Nucleus accumbens (tissue), 56 donors: ENCODE measurements at regions not wholly inside any gene's neighbourhood (a gene's known extent, or its start where the extent isn't known, plus 50 kb on each side); places are given as distances from the start of the nearest gene placed in this dataset.

Experiments used
- DNase-seq, 56 donors: peaks; one replicate each; lab custom pipeline; 2025; lab: John Stamatoyannopoulos, UW

DNA sequence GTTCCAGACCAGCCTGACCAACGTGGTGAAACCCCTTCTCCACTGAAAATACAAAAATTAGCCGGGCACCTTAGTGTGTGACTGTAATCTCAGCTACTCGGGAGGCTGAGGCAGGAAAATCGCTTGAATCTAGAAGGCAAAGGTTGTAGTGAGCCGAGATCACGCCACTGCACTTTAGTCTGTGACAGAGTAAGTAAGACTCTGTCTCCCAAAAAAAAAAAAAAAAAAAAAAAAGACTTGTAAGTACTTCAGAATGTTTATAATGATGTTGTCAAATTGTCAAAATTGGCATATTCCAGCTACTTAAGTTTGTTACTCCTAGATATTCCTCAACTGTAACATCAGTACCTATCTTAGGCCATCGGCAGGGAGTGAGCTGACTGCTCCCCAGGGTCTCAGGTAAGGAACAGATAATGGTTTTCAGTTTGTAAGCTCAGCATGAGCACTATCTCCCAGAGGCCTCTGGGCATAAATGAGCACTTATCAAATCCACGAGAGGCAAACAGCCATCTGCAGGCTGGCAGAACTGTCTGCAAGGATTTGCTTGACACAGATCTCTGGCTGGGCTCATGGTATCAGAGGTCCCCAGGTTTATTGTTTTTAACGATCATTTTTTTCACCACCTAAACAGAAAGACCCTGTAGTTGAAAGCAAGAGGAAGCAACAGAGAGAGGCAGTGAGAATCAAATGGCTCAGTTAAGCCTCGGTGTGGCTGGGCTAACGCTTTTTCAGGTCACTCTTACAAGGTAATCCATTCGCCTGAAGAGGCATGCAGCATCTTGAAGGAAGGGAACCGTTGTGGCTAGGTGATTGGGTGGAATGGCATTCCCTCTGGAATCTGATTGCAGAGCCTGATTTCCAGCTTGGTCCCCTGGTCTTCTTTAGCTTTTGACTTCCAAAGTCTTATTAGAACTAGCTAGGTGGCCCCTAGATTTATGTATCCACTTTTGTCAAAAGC is 115.9 kb downstream of the LY86 start:
- DNase-seq, result no peak

DNA sequence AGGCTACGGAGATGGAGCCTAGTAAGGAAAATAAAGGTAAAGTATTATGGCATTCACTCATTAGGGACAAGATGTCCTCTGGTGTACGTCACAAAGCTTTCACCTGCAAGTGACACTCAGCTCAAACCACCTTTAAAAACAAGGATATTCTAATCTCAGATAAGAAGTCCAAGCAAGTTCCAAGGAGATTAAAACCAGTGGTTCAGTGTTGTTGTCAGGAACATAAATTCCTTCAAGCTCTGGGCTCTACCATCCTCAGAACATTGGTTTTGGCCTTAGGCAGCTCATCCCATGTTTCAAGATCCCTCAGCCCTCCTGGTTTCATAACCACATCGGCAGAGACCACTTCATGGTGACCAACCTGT is 116.5 kb downstream of the LY86 start:
- no peak for DNase-seq

DNA sequence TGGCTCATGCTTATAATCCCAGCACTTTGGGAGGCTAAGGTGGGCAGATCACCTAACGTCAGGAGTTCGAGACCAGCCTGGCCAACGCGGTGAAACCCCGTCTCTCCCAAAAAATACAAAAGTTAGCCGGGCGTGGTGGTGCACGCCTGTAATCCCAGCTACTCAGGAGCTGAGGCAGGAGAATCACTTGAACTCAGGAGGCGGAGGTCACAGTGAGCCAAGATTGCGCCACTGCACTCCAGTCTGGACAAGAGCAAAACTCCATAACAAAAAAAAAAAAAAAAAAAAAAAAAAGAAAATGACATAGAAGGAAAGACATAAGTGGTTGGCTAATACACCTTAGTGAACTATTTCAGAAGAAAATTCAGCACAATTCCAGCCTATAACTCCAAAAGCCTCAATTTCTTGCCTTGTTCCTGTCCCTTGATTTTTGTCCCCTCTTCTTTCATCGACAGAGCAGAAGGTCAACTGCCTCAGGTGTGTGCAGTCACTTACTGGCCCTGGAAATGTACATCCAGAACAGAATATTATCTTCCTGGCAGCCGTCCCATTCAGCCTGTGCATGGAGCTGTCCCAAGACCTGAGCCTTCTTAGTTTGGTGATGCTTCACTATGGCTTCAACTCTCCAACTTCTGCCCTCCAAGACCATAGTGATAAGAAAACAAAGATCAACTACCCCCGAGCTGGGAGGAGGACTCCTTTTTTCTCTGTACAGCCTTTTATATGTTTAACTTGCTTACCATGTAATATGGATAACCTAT is 117.6 kb downstream of the LY86 start:
- DNase-seq, result no peak

DNA sequence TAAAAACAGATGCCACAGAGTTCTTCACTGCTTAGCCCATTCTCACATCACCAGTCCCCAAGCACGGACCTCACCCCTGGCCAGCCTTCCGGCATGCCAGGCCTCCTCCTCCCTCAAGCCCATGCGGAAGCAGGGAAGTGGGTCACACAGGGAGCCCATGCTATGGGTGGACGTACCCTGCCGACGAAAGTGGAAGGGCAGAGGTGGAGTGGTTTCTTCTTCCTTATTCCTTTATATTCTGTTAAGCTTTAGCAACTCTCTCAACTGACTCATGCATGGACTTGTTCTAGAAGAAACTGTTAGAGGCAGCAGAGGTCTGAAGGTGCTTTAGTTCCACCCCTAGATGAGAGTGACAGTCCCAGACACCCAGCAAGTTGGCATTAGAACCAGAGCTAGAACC is 118.6 kb downstream of the LY86 start:
- peak in 14 of 56 donors; percentile 5 to 47 (median 16) for DNase-seq

DNA sequence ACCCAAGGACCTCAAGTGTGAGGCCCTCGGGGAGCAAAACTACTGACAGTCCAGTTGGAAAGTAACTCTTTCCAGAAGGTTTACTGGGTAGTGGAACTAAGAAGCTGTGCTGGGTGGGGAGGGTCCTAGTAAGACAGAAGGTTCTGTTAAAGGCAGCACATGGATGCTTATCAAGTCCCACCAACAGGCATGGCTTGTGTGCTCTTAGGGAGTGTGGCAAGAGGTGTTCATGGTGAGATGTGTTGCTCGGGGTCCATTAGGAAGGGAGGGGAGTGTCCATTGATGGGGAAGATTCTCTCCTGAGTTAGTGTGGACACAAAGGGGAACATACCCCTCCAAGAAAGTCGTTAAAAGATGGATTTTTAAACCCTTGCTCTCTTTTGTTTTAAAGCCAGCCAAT is 120.6 kb downstream of the LY86 start:
- DNase-seq, result no peak

DNA sequence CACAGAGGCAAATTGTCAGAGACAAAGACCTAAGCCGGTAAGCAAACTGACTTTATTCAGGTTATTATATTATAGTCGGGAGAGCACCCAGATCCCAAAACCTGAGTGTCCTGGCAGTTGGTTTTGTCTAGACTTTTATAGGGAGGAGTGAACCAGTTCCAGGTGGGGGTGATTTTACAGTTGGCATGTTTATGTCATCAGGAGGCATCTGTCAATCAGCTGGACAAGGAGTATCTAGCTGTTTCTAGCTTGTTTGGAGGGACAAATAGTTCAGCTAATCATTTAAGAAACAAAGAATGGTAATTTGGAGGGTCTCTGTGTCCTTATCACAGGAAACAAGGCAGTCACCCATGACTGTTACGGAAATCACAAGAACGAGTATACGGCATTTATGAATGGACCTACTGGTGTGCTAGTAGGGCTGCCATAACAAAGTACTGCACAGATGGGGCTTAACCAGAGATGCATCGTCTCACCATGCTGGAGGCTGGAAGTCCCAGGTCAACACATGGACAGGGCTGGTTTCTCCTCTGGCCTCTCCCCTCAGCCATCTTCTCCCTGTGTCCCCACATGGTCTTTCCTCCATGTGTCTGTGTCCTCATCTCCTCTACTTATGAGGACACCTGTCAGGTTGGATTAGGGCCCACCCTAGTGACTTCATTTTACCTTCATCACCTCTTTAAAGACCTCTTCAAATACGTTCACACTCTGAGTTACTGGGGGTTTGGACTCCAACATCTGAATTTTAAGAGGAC is 122.7 kb downstream of the LY86 start:
- no peak for DNase-seq

DNA sequence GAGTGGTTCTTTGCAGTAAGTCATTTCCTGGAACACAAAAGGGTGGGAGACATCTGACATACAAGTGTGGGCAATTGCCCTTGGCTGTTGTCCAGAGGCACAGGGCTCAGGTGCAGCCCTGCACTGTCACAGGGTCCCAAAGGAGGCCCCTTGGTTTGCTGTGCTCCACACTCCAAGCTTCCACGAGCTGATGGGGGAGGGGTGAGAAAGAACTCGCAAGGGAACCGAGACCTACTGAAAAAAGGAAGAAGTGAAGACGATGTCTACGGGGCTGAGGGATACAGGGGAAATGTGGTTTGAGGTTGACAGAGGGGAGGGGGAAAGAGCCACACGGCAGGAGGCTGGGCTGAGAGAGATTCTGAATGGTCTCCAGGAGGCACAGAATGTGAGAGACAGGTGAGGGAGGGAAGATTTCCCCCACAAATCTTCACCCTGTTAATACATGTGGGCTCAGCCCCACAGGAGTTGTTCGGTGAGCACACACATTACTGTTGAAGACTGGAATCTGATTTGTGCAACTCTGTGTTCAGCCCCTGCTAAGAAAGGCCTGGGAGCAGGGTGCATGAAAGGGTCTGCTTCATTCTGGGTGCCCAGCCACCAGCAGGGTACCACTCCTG is 123.4 kb downstream of the LY86 start:
- peak in 8 of 56 donors; percentile 5 to 39 (median 16) for DNase-seq

DNA sequence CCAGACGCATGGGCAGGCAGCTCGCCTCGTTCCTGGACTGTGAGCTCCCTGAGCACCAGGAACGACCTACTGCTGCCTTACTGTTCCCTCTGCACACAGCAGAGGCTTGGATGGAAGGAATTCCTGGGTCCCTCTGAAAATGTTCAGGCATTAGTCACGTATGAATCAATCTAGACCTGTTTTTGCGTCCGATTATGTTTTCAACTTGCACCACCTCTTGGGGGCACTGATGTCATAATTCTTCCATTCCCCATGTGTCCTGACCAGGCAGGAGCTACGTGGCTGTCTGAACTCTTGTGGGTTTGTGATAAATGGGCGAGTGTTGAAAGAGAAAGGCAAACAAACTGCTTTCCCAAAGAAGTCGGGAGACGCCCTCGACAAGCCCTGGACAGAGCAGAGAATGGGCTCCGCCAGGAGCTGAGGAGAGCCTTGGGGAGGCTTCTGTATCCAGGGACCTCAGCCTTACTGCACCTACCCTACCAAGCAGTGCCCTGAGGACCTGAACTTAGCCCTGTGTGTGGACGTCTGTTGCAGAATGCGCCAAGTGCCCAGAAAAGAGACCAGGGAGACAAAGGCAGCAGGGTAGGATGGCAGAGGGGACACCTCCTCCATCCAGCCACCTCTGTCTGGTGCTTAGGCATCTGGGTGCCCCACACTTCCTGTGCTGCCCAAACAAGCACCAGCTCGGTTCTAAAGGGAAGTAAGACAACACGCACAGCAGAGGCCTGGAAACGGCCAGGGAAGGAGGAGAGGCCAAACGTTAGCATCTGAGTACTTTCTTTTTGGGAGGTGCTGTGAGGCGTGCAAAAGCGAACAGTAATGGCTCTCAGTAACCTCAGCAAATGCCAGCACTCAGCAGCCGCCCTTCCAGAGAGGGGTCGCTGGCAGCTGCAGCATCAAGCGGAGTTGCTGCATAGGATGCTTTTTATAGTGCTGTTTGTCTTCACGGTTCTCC is 124.2 kb downstream of the LY86 start:
- peak in 10 of 56 donors; percentile 1 to 27 (median 14) for DNase-seq

DNA sequence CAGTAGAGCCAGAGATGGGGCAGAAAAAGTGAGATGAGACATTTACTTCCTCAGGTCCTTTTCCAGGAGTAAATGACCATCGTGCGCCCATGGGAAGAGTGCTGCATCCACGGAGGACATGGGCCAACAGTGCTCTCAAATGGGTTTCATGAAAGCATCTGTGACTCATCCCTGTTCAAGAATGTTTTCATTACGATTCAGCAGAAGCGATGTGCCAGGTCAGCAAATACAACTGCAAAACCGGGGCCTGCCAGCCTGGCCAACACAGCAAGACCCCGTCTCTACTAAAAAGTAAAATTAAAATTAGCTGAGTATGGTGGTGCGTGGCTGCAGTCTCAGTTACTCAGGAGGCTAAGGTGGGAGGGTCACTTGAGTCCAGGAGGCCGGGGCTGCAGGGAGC is 125.1 kb downstream of the LY86 start:
- DNase-seq, result no peak

DNA sequence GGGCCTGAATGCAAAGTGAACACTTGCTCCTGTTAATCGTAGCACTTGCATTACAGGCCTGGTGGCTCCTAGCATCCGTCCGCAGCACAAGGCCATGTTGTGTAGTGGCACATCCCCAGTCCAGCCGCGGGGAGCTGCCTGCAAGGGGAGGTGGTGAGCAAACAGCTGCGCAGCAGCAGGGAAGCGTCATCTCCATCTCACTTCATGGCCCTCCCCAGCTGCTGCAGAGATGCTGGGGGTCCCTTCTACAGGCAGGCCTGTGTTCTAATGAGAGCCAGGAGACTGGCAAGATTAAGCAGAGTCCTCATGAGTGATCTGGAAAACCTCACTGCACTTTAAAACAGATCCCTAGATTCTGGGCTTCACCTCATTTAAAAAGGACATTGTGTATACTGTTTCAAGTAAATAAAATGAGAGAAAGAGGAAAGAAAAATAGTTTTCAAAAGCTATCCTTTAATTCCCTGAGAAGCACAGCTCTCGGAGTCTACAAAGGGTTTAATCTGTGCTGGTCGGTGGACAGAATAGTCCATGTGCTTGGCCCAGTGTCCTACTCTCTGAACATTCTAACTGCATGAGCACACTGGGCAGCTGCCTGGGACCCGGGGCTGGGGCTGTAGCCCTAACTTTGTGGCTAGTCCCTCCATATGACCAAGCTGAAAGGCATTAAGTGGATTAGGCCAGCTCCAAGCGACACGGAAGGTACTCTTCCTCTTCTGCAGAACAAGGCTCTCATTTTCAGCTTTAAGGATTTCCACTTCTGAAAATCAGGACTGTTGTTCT is 125.8 kb downstream of the LY86 start:
- no peak for DNase-seq

DNA sequence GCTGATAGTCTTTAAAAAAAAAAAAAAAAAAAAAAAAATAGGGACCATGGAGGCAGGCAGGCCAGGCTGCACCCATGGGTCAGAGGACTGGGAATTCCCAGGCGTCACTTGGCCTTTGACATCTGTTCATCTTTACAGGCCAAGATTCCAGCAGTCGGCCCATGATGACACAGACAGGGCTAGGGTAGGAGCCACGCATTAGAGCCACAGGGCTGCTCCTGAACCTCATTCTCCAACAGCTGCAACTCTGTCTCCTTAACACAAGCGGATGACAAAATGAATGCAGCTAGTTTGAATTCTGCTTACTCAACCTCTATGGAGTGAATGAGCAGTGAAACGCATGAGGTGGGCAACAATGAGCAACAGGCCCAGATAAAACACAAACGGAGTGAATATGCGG is 126.4 kb downstream of the LY86 start:
- no peak for DNase-seq

DNA sequence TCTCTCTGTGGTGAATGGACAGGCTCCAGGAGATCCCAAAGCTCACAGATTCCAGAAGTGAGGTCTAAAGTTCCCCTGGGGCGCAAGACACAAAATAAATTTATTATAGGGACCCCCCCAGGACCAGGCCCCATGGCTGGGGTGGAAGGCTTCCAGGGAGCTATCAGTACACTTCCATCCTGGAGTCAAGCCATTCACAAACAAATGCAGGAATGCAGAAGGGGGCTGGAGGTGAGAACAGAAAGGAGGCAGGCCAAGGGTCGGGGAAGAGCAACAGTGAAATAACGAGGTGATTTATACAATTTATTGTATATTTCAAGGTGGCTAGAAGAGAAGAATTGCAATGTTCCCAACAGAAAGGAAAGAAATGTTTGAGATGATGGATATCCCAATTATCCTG is 126.9 kb downstream of the LY86 start:
- no peak for DNase-seq

DNA sequence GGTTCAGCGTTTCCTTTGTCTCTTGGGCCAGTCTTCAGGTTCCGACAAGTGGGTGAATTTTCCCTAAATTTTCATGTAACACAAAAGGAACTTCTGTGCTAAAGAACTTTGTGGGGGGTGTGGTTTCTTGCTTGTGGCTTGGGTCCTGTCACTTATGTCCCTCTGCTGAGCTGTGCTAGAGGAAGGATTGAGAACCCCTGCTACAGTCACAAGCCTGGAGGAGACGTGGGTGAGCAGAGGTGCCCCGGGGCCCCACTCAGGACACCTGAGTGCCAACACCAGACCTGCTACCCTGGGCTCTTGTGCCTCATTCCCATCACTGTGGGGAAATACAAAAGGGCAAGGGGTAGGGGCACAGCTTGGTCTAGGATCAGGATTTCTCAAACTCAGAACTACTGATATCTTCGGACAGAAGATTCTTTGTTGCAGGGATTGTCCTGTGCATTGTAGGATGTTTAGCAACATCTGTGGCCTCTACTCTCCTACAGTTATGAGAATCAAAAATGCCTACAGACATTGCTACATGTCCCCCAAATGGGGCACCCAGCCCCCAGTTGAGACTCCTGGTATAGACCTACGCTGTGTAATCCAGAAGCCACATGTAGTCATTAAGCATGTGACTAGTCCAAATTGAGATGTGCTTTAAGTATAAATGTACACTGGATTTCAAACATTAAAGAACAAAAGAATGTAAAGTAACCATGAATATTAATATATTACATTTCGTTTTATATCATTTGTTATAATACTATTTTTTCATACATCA is 128.7 kb downstream of the LY86 start:
- no peak for DNase-seq

DNA sequence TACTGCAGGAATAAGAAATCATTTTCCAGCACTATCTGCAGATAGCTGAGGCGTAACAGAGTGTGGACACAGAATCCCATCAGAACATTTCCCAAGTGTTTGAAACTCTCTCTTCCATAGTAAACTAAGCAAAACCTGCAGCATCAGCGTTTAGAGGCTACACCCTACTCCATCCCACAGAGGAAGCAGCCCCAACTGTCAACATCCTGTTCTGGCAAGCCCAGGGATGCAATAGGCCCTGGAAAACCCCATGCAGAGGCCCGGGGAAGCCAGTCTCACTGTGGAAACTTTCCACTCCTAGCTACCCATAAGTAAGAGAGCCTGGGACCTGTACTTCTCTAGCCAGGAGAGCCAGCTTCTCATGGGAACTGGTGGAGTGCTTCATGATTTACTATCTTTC is 129.4 kb downstream of the LY86 start:
- no peak for DNase-seq

DNA sequence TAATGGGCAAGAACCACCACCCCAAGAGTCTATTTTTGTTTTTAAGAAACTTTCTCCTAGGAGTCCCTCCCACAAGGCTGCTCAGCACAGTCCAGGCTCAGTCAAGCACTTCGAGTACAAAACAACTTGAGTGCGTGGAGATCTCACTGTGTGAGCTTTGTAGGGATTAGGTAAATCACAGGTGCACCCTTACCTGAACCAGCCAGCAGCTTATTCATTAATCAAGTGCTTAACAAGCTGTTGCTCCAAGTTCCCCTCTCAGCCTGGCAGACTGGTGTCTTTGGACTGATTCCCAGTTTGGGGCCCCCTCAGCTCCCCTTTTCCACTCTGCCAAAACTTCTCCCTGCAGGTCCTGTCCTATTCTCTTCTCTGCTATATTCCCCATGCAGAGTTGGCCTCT is 133.1 kb downstream of the LY86 start:
- DNase-seq, result no peak

DNA sequence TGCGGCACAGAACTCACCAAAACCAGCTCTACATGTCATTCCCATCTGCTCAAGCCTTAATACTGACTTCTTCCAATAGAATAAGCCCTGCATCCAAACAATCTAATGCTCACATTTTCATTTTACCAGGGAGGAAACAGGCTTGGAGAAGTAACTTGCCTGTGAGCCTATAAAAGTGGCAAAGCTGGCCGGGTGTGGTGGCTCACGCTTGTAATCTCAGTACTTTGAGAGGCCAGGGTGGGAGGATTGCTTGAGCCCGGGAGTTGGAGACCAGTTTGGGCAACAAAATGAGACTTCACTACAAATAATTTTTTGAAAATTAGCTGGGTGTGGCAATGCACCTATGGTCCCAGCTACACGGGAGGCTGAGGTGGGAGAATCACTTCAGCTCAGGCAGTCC is 133.7 kb downstream of the LY86 start:
- DNase-seq, result no peak

DNA sequence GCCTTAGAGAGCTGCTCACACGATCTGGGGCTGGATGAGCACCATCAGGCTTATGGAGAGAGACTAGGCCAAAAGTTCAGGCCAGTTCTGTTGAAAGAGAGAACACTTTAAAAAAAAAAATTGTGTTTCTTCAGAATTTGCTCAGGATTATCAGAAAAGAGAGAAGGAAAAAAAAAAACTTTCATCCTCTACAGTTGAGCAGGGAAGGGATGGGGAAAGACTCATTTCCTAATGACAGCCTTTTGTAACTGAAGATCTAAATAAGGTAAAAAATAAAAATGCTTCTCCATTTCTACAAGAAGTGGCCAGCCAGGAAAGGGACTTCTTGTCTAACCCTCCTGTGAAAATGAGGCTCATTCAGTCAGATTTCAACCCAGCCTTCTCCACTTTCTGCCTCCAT is 134.8 kb downstream of the LY86 start:
- no peak for DNase-seq
